Right lobe of liver (tissue), 4 donors: ENCODE measurements at regions not wholly inside any gene's neighbourhood (a gene's known extent, or its start where the extent isn't known, plus 50 kb on each side); places are given as distances from the start of the nearest gene placed in this dataset.

Experiments
- POLR2A ChIP-seq: fragments of 450-650 bp; IDR thresholded peaks from one replicate; pipeline ENCODE4 v1.6.1; 2017; ENCODE audit warnings: antibody characterized with exemption, mild to moderate bottlenecking
- TF ChIP-seq, protein P1 (sequence below), 4 donors: fragments of 200-600 bp in 3 of 4; fragments of 450-650 bp in 1 of 4; IDR thresholded peaks; one replicate each; pipeline versions ENCODE4 v1.5.1 to v1.8.0; 2016 to 2022; ENCODE audit warnings: antibody characterized with exemption in 4 of 4, mild to moderate bottlenecking in 2 of 4
- donor health status: DM: no; HTN: no; CAD: no.
- donor health status: DM: no; HTN: no; CAD: no.
- donor health status: DM: no; HTN: yes; CAD: no.

DNA sequence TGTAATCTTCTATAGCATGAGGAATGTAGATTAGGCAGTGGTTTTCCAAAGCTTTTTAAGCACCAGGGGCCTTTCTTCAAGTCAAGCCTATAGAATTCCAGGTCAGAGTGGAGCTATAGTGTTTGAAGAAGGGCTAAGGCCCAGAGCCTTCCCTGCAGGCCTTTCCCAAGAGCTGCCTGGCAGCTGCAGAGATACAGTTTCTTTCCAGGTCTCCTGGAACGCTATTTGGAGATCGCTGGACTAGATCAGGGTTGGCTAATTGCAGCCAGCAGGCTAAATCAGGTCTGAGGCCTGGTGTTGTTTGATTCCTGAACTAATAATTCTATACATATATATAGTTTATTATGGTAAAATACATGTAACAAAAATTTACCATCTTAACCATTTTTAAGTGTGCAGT, 319.0 kb upstream of the SPRED2 start:
- TF ChIP-seq, protein P1, sequence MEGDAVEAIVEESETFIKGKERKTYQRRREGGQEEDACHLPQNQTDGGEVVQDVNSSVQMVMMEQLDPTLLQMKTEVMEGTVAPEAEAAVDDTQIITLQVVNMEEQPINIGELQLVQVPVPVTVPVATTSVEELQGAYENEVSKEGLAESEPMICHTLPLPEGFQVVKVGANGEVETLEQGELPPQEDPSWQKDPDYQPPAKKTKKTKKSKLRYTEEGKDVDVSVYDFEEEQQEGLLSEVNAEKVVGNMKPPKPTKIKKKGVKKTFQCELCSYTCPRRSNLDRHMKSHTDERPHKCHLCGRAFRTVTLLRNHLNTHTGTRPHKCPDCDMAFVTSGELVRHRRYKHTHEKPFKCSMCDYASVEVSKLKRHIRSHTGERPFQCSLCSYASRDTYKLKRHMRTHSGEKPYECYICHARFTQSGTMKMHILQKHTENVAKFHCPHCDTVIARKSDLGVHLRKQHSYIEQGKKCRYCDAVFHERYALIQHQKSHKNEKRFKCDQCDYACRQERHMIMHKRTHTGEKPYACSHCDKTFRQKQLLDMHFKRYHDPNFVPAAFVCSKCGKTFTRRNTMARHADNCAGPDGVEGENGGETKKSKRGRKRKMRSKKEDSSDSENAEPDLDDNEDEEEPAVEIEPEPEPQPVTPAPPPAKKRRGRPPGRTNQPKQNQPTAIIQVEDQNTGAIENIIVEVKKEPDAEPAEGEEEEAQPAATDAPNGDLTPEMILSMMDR (IDR thresholded peaks at IDR 0.05): no peak
- TF ChIP-seq POLR2A: no peak
